WI38 (cell line): ENCODE measurements at regions not wholly inside any gene's neighbourhood (a gene's known extent, or its start where the extent isn't known, plus 50 kb on each side); places are given as distances from the start of the nearest gene placed in this dataset.
A peak's percentile ranks its signal among the peaks of the same experiment; 100 is the strongest.

Source experiments
- H3K4me3 ChIP-seq: 2 replicates; pipeline ENCODE4 v1.5.1; 2011; ENCODE audit warnings: low read depth, mild to moderate bottlenecking, control low read depth, low read length
- CTCF ChIP-seq: IDR thresholded peaks from 2 replicates; pipeline ENCODE4 v1.5.1; 2012; ENCODE audit warnings: low read depth, mild to moderate bottlenecking, control low read depth, low read length

GRCh38 chr3:188036375-188037194 is 117.4 kb upstream of the LPP start:
- no peak overlapping the region for H3K4me3 ChIP-seq
- TF ChIP-seq CTCF, result no peak

- TF ChIP-seq CTCF, result 0 out of 2 replicates have a peak, but pooled peaks have one; percentile 8
- H3K4me3 ChIP-seq, result no peak overlapping the region
Measured at GRCh38 chr3:188037195-188037718, 116.7 kb upstream of the LPP start.

GRCh38 chr3:188037965-188038581 is 115.9 kb upstream of the LPP start:
- no peak for TF ChIP-seq CTCF
- H3K4me3 ChIP-seq, result no peak overlapping the region

- no peak overlapping the region for H3K4me3 ChIP-seq
- TF ChIP-seq CTCF, result no peak
Measured at GRCh38 chr3:188041193-188041592, 112.8 kb upstream of the LPP start.

GRCh38 chr3:188041895-188042294 is 112.1 kb upstream of the LPP start:
- TF ChIP-seq CTCF, result no peak
- H3K4me3 ChIP-seq, result no peak overlapping the region

GRCh38 chr3:188042466-188042865 is 111.5 kb upstream of the LPP start:
- H3K4me3 ChIP-seq, result no peak overlapping the region
- TF ChIP-seq CTCF, result no peak

- H3K4me3 ChIP-seq, result no peak overlapping the region
- no peak for TF ChIP-seq CTCF
Measured at GRCh38 chr3:188043891-188044290, 110.1 kb upstream of the LPP start.
